NCI-H2227 (cell line): ENCODE measurements at regions not wholly inside any gene's neighbourhood (a gene's known extent, or its start where the extent isn't known, plus 50 kb on each side); places are given as distances from the start of the nearest gene placed in this dataset.
"Not testable (repeated sequence)": the region's sequence is repeated elsewhere in the genome, so short reads cannot be mapped to it uniquely, and the experiment has no call there.

Experiments used
- DNase-seq: peaks from one replicate; lab custom pipeline; 2025; ENCODE audit not compliant: unreplicated experiment; lab: John Stamatoyannopoulos, UW

DNA sequence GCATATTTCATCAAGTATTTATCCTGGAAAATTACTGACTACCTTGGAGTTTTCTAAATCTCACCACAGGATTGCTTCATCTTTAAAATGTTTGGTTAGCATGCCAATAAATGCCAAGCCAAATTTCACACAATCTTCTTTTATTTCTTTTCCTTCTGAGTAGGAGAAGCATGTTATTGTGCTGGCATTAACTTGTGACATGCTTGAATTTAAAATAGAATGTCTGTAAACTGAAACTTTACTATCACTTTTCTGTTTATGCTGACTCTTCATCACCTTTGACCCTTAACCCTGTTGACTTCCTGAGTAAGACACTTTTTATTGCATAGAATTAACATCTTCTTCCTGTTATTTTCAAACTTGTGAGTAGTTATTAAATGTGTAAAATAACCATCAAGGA lies 56.2 kb upstream of the LRRTM4 start:
- no peak for DNase-seq

DNA sequence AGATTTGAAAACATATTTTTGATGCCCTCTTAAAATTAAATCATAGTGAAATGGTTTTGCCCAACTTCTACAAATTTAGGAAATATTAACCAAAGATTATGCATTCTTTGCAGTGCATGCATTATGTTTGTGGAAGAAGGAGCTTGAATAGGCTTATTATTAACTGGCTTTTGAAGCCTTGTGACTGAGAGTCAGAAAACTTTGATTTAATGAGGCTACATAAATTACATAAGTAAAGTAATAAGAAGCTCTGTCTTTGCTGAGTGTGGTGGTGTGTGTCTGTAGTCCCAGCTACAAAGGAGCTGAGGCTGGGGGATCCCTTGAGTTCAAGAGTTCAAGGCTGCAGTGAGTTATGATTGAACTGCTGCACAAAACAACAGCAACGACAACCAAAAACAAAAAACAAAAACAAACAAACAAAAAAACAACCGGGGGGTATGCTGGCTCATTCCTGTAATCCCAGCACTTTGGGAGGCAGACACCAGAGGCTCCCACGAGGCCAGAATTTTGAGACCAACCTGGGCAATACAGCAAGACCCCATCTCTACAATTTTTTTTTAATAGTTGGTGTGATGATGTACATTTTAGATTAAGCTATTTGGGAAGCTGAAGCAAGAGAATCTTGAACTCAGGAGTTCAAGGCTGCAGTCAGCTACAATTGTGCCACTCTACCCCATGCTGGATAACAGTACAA lies 57.0 kb upstream of the LRRTM4 start:
- no peak for DNase-seq

GRCh38 chr2:77588438-77588837 lies 66.3 kb upstream of the LRRTM4 start:
- DNase-seq: no peak

DNA sequence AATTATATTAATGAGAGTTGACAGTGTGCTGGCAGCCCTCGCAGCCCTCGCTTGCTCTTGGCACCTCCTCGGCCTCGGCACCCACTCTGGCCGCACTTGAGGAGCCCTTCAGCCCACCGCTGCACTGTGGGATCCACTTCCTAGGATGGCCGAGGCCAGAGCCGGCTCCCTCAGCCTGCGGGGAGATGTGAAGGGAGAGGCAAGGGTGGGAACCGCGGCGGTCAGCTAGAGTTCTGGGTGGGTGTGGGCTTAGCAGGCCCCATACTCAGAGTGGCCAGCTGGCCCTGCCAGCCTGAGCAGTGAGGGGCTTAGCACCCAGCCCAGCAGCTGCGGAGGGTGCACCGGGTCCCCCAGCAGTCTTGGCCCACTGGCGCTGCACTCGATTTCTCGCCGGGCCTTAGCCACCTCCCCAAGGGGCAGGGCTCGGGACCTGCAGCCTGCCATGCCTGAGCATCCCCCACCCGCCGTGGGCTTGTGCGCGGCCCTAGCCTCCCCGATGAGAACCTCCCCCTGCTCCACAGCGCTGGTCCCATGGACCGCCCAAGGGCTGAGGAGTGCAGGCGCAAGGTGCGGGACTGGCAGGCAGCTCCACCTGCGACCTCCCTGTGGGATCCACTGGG lies 68.2 kb upstream of the LRRTM4 start:
- no peak for DNase-seq

- peak; percentile 32 for DNase-seq
Observed at GRCh38 chr2:77592955-77593354, 70.8 kb upstream of the LRRTM4 start.

GRCh38 chr2:77602771-77603170 lies 80.6 kb upstream of the LRRTM4 start:
- DNase-seq: no peak

DNA sequence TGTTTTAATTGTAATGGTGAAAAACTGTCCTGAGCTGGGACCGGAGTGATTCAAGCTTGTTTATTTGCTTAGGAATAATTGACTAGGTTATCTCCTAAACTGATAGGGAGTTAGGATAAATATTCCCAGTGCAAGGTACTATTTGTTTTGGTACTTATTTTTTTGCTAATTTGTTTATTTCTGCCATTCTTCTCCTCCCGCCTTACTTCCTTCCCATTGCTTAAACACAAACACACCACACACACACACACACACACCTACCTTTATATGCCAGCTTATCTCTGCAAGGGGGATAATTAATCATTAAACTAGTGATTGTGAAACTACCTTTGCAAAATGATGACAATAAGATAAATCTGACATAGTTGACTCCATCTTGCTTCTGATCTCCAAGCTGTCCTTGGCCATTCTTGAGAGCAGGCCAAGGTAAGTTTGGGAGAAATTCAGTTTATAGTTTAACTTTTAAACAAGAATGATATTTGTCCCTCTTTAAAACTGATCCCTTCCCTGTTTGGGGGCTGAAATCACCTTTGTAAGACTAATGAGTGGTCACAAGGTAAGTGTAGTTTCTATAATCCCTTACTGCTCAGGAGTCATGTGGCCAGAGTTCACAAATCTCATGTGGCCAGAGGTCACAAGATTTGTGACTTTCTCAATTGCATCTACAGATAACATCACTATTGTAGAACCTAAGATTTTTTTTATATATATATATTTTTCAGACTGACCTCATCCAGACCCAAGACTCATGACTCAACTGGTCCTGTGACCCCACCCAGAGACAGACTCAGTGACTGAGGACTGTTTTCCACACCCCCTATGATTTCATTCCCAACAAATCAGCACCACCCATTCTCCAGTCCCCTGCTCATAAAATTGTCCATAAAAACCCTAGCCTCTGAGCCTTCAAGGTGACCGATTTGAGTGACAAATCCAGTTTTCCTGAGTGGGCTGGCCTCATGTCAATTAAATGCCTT lies 83.1 kb upstream of the LRRTM4 start:
- no peak for DNase-seq

DNA sequence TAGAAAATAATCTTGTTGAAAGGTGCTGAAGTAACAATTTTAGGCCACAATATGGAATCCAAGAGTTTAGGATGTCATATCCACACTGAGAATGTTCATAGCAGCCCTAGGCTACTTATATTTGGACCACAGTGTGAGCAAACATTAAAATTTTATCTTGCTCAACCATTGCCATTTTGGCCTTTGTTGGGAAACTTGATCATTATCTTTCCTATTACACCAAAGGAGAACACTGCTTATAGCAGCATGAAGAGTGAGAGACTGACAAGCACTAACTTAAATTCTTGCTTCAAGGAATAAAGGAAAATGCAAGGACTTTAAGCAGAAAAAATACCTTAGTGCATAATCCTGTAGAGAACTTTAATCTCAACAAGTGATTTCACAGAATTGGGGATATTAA lies 86.3 kb upstream of the LRRTM4 start:
- no peak for DNase-seq

DNA sequence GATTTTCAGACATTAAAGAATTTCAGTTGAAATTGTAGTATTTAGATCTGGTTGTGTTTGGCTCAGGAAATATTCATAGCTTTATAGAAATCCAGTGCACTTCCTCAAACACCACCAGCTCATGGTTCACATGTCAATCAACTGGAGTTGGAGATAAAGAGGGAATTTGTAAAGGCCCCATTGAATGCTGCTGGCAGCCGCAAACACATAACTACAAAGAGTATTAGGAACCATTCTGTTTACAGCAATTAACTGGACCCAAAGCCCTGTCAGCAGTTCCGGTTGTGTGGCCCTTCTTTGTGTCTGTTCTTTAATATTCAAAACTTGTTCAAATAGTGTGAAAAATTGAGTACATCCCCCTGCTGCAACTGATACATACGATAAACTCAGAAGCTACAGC lies 107.4 kb upstream of the LRRTM4 start:
- no peak for DNase-seq

DNA sequence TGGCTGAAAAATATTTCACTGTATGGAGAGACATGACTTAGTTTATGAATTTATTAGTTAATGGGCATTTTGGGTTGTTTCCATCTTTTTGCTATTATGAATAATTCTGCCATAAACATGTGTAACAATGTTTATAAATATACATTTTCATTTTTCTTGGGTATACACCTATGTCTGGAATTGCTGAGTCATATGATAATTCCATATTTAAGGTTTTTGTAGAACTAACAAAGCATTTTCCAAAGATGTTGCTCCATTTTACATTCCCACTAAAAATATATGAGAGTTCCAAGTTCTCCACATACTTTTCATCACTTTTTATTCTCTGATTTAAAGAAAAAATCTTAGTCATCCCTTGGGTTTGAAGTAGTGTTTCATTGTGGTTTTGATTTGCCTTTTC lies 108.8 kb upstream of the LRRTM4 start:
- DNase-seq: no peak

DNA sequence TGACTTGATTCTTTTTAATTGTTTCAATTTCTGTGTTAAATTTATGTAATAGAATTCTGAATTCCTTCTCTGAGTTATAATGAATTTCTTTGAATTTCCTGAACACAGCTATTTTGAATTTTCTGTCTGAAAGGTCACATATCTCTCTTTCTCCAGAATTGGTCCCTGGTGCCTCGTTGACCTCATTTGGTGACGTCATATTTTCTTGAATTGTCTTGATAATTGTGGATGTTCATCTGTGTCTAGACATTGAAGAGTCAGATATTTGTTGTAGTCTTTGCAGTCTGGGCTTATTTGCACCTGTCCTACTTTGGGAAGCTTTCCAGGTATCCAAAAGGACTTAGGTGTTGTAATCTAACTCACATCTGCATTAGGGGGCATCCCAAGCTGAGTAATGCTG lies 111.4 kb upstream of the LRRTM4 start:
- DNase-seq: no peak

DNA sequence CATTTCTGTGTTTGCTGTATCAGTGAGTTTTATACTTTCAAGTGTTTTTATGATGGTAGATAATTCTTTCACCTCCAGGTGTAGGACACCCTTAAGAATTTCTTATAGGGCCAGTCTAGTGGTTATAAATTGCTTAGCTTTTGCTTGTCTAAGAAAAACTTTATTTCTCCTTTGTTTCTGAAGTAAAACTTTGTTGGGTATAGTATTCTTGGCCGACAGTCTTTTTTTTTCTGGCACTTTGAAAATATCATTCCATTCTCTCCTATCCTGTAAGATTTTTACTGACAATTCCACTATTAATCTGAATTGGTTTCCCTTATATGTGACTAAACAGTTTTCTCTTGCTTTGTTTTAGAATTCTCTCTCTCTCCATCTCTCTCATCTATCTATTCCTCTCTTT lies 118.7 kb upstream of the LRRTM4 start:
- DNase-seq: no peak

- no peak for DNase-seq
Observed at GRCh38 chr2:77642339-77642738, 120.2 kb upstream of the LRRTM4 start.

DNA sequence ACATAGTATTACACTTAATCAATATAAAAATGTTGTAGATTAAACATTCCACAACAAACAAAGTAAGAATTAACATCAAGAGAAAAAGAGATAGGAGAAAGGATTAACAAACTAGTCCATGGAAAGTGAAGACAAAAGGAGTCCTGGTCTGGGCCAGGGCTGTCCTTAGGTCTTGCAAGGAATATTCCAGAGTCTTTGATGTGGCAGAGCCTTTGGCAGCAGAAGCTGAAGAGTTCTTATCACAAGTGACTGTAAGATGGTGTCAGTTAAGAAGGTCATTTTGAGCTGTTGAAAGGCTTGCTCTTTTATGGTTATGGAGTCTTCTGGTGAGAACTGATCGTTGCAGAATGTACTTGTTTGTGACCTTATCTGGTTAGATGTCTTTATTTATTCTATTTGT lies 127.7 kb upstream of the LRRTM4 start:
- no peak for DNase-seq

- no peak for DNase-seq
Observed at GRCh38 chr2:77652499-77652898, 130.3 kb upstream of the LRRTM4 start.

- DNase-seq: no peak
Observed at GRCh38 chr2:77664491-77664890, 142.3 kb upstream of the LRRTM4 start.

- DNase-seq: no peak
Observed at GRCh38 chr2:77666251-77666980, 144.2 kb upstream of the LRRTM4 start.

DNA sequence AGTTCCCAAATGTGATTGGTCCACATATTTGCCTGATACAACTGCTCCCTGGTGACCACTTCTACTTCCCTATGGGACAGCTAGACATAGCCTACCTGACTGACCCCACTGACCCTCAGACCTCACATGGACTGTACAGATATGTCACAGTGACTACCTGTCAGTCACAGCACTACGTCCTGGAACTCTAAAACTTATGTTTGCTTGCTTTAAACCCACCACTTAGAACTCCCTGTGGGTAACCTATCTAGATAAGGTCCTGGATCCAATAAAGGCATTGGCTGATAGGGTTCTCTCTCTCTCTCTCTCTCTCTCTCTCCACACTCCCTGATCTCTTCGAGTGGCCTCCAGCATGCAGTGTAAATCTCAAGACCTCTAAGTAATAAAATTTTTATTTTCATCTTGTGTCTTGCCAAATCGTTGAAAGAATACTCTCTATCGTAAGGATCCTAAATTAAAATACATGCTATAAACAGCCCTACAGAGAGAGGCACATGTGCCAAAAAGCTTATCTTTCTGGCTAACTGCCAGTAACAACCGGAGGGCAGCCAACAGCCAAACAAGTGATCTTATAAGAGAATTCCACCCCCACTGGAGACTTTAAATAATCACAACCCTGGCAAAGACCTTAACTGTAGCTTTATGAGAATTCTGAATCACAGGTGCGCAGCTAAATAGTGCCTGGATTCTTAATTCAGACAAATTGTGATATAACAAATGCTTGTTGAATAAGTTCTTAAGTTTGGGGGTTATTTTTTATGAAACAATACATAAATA lies 162.6 kb upstream of the LRRTM4 start:
- DNase-seq: not testable (repeated sequence)

- no peak for DNase-seq
Observed at GRCh38 chr2:77712601-77713000, 190.4 kb upstream of the LRRTM4 start.

- no peak for DNase-seq
Observed at GRCh38 chr2:77713412-77713811, 191.2 kb upstream of the LRRTM4 start.
